ENCODE measurements at regions not wholly inside any gene's neighbourhood (a gene's known extent, or its start where the extent isn't known, plus 50 kb on each side); places are given as distances from the start of the nearest gene placed in this dataset.
A peak's percentile ranks its signal among the peaks of the same experiment; 100 is the strongest.

- no peak overlapping the region for H2BK120ac ChIP-seq (ENCODE audit: low read depth, low read length)
- no peak overlapping the region for H2AK5ac ChIP-seq (ENCODE audit: low read depth, low read length)
- no peak overlapping the region for H2BK5ac ChIP-seq (ENCODE audit: low read depth, low read length, poor library complexity, severe bottlenecking)
- H3K4me3 ChIP-seq (ENCODE audit: insufficient read depth, low read depth, low read length), result no peak overlapping the region
- ATAC-seq (ENCODE audit: low read depth) (no peak), DNase-seq (peak; percentile 7)
- in situ Hi-C loops (cut with MboI; ENCODE audit: low sequenced_read_pairs), result no loop called here
- H4K91ac ChIP-seq (ENCODE audit: insufficient read depth, low read depth, low read length), result no peak overlapping the region
- intact Hi-C loops (cut with micrococcal nuclease), result no loop called here
- H3K4me2 ChIP-seq (ENCODE audit: low read depth, low read length), result no peak overlapping the region
- H3K56ac ChIP-seq (ENCODE audit: extremely low read depth, insufficient read depth, low read length), result no peak overlapping the region
- no peak overlapping the region for H3K27ac ChIP-seq (ENCODE audit: insufficient read depth, low read length)
- WGBS, 2 experiments (ENCODE audit: extremely low coverage in 2 of 2, insufficient read length in 1 of 2), result no CpG with 5 or more reads among the region's 1 CpG
- ChIA-PET POLR2A (ENCODE audit: unreplicated experiment) (no interaction called here), CTCF (no interaction called here)
- H3K9me1 ChIP-seq (ENCODE audit: insufficient read depth, low read length), result no peaks in the 10 kb centered on the region
- H4K20me1 ChIP-seq (ENCODE audit: insufficient read depth, low read length), result no peaks in the 10 kb centered on the region
- dilution Hi-C loops (cut with HindIII; ENCODE audit: low sequenced_read_pairs, unreplicated experiment), result no loop called here
- no peak overlapping the region for H3K23ac ChIP-seq (ENCODE audit: low read depth, low read length)
- H3K4me1 ChIP-seq (ENCODE audit: control insufficient read depth, insufficient read depth, low read length), result no peaks in the 10 kb centered on the region
- no peak overlapping the region for H4K8ac ChIP-seq (ENCODE audit: low read depth in 2 of 2, low read length in 2 of 2)
- TF ChIP-seq FOS (IDR thresholded peaks at IDR 0.05; ENCODE audit: low read depth, low read length), result no peak
- TF ChIP-seq CEBPB (IDR thresholded peaks at IDR 0.05; ENCODE audit: low read depth, low read length), result no peak
- no peak for TF ChIP-seq NFE2L2 (IDR thresholded peaks at IDR 0.05; ENCODE audit: low read depth, low read length)
- TF ChIP-seq RFX5 (IDR thresholded peaks at IDR 0.05; ENCODE audit: low read depth, low read length), result no peak
- TF ChIP-seq RCOR1 (IDR thresholded peaks at IDR 0.05; ENCODE audit: insufficient replicate concordance, low read length), result no peak
- no peak for TF ChIP-seq SMC3 (IDR thresholded peaks at IDR 0.05; ENCODE audit: low read depth, low read length)
- TF ChIP-seq CTCF (conservative IDR thresholded peaks at IDR 0.05; ENCODE audit: low read depth, low read length), result no peak
- no peak for TF ChIP-seq ELK1 (IDR thresholded peaks at IDR 0.05; ENCODE audit: borderline replicate concordance, low read depth, low read length)
- no peak for TF ChIP-seq RAD21 (IDR thresholded peaks at IDR 0.05; ENCODE audit: low read length)
- TF ChIP-seq BHLHE40 (IDR thresholded peaks at IDR 0.05; ENCODE audit: low read depth, low read length), result no peak
- no peak for TF ChIP-seq USF2 (IDR thresholded peaks at IDR 0.05; ENCODE audit: low read depth, low read length)
- TF ChIP-seq MXI1 (IDR thresholded peaks at IDR 0.05; ENCODE audit: borderline replicate concordance, low read depth, low read length), result no peak
- no peak for TF ChIP-seq CHD1 (IDR thresholded peaks at IDR 0.05; ENCODE audit: low read depth, low read length)
- TF ChIP-seq MAZ (IDR thresholded peaks at IDR 0.05; ENCODE audit: borderline replicate concordance, low read depth, low read length), result no peak
- TF ChIP-seq POLR2A (IDR thresholded peaks at IDR 0.05; ENCODE audit: low read depth, low read length), result no peak
- TF ChIP-seq MAFK (IDR thresholded peaks at IDR 0.05; ENCODE audit: low read depth, low read length), result no peak
- no peak overlapping the region for H2BK15ac ChIP-seq (ENCODE audit: low read depth, low read length)
- no peak overlapping the region for H4K5ac ChIP-seq (ENCODE audit: low read depth, low read length)
- H3K36me3 ChIP-seq (ENCODE audit: control insufficient read depth, insufficient read depth, low read length), result no peaks in the 10 kb centered on the region
- no peaks in the 10 kb centered on the region for H3K9me3 ChIP-seq (ENCODE audit: control insufficient read depth, insufficient read depth, low read length)
- BruUV-seq (replicated peaks), result no TSS peak
- no peak overlapping the region for H3K18ac ChIP-seq (ENCODE audit: low read depth, low read length)
- no peak overlapping the region for H2BK20ac ChIP-seq (ENCODE audit: low read depth, low read length)
- H2AK9ac ChIP-seq (replicated peaks; ENCODE audit: low read depth, low read length, poor library complexity), result no peak overlapping the region
- no peak overlapping the region for H2AFZ ChIP-seq (replicated peaks; ENCODE audit: low read length, poor library complexity)
- no peak overlapping the region for H3K4ac ChIP-seq (ENCODE audit: low read depth, low read length)
- H3K27me3 ChIP-seq (ENCODE audit: control insufficient read depth, insufficient read depth, low read length), result no peaks in the 10 kb centered on the region; the same call in 1 of the 2 replicates
- no peak overlapping the region for H3K9ac ChIP-seq (ENCODE audit: low read depth, low read length)
- H3K14ac ChIP-seq (replicated peaks; ENCODE audit: low read depth, low read length), result no peak overlapping the region
- H3K79me1 ChIP-seq (ENCODE audit: low read depth in 1 of 2, low read length in 2 of 2), result no peaks in the 10 kb centered on the region
Measured at GRCh38 chr10:117075064-117075463, 63.0 kb downstream of the VAX1 start.
